Epithelial cell of proximal tubule (primary cell): ENCODE measurements at regions not wholly inside any gene's neighbourhood (a gene's known extent, or its start where the extent isn't known, plus 50 kb on each side); places are given as distances from the start of the nearest gene placed in this dataset.
A peak's percentile ranks its signal among the peaks of the same experiment; 100 is the strongest.

Source experiments
- DNase-seq: peaks from one replicate; pipeline ENCODE4 v3.0.0-alpha.2; 2011; ENCODE audit warnings: low read depth
- H3K4me3 ChIP-seq: 2 replicates; pipeline ENCODE4 v1.5.1; 2011; ENCODE audit warnings: low read depth, mild to moderate bottlenecking, low read length
- TF ChIP-seq, protein P1 (sequence below): conservative IDR thresholded peaks from 2 replicates; pipeline ENCODE4 v1.5.1; 2012; ENCODE audit warnings: low read depth, mild to moderate bottlenecking, low read length

GRCh38 chr11:109857637-109858036 is 235.6 kb upstream of the ZC3H12C start:
- TF ChIP-seq, protein P1, sequence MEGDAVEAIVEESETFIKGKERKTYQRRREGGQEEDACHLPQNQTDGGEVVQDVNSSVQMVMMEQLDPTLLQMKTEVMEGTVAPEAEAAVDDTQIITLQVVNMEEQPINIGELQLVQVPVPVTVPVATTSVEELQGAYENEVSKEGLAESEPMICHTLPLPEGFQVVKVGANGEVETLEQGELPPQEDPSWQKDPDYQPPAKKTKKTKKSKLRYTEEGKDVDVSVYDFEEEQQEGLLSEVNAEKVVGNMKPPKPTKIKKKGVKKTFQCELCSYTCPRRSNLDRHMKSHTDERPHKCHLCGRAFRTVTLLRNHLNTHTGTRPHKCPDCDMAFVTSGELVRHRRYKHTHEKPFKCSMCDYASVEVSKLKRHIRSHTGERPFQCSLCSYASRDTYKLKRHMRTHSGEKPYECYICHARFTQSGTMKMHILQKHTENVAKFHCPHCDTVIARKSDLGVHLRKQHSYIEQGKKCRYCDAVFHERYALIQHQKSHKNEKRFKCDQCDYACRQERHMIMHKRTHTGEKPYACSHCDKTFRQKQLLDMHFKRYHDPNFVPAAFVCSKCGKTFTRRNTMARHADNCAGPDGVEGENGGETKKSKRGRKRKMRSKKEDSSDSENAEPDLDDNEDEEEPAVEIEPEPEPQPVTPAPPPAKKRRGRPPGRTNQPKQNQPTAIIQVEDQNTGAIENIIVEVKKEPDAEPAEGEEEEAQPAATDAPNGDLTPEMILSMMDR: no peak
- H3K4me3 ChIP-seq: no peak overlapping the region
- no peak for DNase-seq

DNA sequence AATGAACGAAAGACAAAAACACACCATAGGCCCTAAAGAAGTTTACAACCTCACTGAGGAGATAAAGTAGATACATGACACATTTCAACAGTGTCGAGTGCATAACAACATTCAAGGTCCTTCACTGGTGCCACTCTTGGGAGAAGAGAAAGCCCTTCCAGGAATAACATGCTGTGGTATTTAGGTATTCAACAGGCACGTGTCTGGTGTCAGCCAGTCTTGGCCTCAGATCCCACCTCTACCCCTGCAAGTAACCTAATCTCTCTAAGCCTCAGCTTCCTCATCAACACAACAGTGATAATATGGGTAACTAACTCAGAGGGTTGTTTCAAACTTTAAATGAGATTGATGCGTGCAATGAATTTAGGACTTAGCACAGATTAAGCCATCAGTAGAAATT is 235.0 kb upstream of the ZC3H12C start:
- TF ChIP-seq, protein P1: no peak

GRCh38 chr11:109859045-109859724 is 234.0 kb upstream of the ZC3H12C start:
- DNase-seq: peak; percentile 55

More for the DNA sequence above, 235.0 kb upstream of the ZC3H12C start:
- DNase-seq: no peak
- no peak overlapping the region for H3K4me3 ChIP-seq

GRCh38 chr11:109862835-109863234 is 230.4 kb upstream of the ZC3H12C start:
- DNase-seq: no peak
- no peak overlapping the region for H3K4me3 ChIP-seq
- TF ChIP-seq, protein P1: no peak

More at GRCh38 chr11:109859045-109859724, 234.0 kb upstream of the ZC3H12C start:
- TF ChIP-seq, protein P1: no peak
- H3K4me3 ChIP-seq: no peak overlapping the region

GRCh38 chr11:109864151-109864661 is 229.0 kb upstream of the ZC3H12C start:
- DNase-seq: peak; percentile 42
- TF ChIP-seq, protein P1: no peak
- H3K4me3 ChIP-seq: no peak overlapping the region

DNA sequence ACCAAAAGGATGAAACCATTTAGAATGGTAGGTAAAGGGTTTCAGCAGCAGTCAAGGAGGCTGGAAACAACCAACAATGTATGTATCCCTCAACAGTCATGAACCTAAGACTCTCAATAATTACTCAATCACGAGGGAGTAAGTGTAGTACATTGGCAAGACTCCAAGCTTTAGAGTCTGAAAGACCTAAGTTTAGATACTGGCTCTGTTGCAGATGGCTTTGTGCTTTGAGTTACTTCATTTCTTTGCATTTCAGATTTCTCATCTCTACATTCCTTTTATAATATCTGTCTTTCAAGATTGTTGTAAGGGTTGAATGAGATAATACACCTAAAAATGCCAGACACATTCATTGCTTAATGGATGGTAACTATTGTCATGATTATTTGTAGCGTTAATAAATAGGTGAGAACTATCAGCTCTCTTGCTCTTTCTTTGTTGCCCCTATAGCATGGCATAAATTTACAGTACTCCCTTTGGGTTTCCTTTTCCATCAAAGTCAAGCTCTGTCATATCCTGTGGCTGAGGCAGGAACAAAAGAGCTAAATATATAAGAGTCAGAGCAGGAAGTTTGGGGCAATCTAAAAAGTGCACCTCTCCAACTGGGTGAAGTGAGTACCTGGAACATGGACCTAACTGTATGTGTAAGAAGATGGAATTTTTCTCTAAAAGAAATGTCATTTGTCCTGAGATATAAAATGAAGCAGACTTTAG is 228.2 kb upstream of the ZC3H12C start:
- TF ChIP-seq, protein P1: no peak
- DNase-seq: no peak

More for the DNA sequence above, 228.2 kb upstream of the ZC3H12C start:
- H3K4me3 ChIP-seq: no peak overlapping the region
